IgD-negative memory B cell (primary cell): ENCODE measurements at regions not wholly inside any gene's neighbourhood (a gene's known extent, or its start where the extent isn't known, plus 50 kb on each side); places are given as distances from the start of the nearest gene placed in this dataset.

Source experiments
- H3K27ac Mint-ChIP-seq, 3 donors: one replicate each; pipeline ENCODE4 v1.8.0; 2020 to 2022; ENCODE audit warnings: mild to moderate bottlenecking in 3 of 3, mixed read lengths in 3 of 3, moderate library complexity in 1 of 3
- H3K27me3 Mint-ChIP-seq: one replicate; pipeline ENCODE4 v1.8.0; 2021; ENCODE audit warnings: mixed read lengths
- H3K36me3 Mint-ChIP-seq: one replicate; pipeline ENCODE4 v1.8.0; 2020; ENCODE audit warnings: mild to moderate bottlenecking, mixed read lengths
- H3K4me1 Mint-ChIP-seq, 3 donors: one replicate each; pipeline ENCODE4 v1.8.0; 2020 to 2022; ENCODE audit warnings: mixed read lengths in 3 of 3, mild to moderate bottlenecking in 1 of 3
- H3K4me3 Mint-ChIP-seq, 4 donors: one replicate each; pipeline ENCODE4 v1.8.0; 2020 to 2022; ENCODE audit warnings: mild to moderate bottlenecking in 4 of 4, mixed read lengths in 4 of 4, moderate library complexity in 3 of 4
- H3K9me3 Mint-ChIP-seq, 3 donors: one replicate each; pipeline ENCODE4 v1.8.0; 2020 to 2021; ENCODE audit warnings: mixed read lengths in 3 of 3, mild to moderate bottlenecking in 1 of 3

DNA sequence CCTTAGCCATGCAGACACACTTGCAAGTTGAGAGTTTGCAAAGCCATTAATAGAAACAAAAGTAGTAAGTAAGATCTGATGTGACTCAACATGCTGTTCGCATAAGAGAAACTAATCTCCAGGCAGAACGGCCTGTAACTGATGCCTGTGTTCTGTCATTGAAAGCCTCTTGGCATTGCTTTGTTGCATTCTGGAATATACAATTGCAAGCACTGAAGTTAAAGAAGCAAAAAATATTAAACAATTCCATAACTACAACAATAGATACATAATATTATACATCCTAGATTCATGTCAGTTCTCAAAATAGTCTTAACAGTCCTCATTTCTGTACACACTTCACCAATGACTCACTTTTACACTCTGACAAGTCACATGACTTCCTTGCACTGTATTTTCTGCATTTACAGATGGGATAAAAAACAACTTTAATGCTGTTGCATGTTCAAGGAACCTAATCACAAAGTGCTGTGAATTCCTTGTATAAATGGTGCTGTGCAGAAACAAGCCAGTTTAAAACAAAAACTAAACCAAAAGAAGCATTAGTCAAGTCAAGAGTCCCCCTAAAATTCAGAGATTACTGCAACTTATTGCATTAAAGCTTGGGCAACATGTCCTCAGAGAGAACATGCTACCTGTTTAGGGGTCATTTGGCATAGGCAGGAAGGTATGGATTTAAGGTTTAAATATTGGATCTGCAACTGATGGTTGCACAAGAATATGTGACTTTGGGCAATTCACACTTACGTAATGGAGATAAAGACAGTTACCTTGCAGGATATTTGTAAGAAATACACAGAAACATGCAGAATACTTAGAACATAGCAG lies 79.5 kb upstream of the SERP2 start:
- Mint-ChIP-seq H3K4me3 (no peak overlapping the region), H3K27ac (no peak overlapping the region), H3K27me3 (peaks cover 17% of the 10 kb centered on the region), H3K4me1 (peaks cover 0 to 10% (median 0%) of the 10 kb centered on the region in 3 donors), H3K9me3 (no peaks in the 10 kb centered on the region), H3K36me3 (peaks cover 6% of the 10 kb centered on the region)

DNA sequence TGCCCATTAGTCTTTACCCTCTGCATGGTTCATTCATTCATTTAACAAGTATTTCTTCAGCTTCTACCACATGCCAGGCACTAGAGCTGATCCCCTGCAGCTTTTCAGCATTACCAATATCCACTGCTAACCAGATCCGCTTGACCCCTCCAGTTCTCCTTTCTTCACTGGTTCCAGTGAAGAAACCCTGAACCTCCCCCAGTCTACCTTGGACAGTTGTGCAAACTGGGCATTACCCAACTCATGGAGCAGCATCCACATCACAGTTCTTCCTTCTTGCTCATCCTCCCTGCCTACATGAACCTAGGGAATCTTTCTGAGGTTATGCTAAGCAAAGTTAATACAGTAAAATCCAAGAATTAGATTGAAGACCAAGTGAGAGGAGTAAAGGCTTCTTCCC lies 78.7 kb upstream of the SERP2 start:
- Mint-ChIP-seq H3K27ac (no peak overlapping the region), H3K4me1 (peaks cover 0 to 10% (median 0%) of the 10 kb centered on the region in 3 donors), H3K9me3 (no peaks in the 10 kb centered on the region), H3K27me3 (peaks cover 14% of the 10 kb centered on the region), H3K36me3 (peaks cover 6% of the 10 kb centered on the region), H3K4me3 (no peak overlapping the region)

DNA sequence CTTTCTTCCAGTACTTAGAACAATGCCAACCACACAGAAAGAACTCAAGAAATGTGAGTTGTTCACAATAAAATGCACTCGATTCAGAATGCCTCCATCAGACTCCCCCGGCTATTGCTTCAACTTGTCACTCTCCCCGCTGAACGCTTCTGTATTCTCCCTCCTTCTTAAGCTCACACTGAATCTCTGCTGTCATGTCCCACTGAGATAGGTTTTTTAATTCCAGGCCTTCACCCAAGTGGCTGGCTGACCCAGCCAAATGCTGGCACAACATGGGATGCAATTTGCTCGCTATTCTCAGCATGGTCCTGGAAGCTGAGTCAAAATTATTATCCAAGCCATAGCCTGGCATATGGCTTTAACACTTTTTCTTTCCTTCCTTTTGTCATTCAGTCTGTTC lies 76.8 kb upstream of the SERP2 start:
- no peak overlapping the region for H3K4me3 Mint-ChIP-seq
- peaks cover 0 to 17% (median 0%) of the 10 kb centered on the region in 3 donors for H3K4me1 Mint-ChIP-seq
- H3K27ac Mint-ChIP-seq = no peak overlapping the region
- H3K9me3 Mint-ChIP-seq = no peaks in the 10 kb centered on the region
- peaks cover under 1% of the 10 kb centered on the region for H3K36me3 Mint-ChIP-seq
- H3K27me3 Mint-ChIP-seq = peaks cover 10% of the 10 kb centered on the region

DNA sequence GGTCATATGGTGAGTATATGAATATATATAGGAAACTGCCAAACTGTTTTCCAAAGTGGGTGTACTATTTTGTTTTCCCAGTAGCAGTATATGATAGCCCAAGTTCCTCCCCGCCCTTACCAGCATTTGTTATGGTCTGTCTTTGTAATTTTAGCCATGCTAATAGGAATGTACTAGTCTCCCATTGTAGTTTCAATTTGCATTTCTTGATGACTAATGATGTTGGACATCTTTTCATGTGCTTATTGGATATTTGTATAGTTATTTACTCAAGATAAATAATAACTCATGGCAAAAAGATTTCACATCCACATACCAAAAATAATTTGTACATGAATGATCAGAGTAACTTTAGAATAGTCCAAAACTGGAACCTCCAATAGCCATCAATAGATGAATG lies 75.3 kb upstream of the SERP2 start:
- Mint-ChIP-seq H3K4me3 (no peak overlapping the region), H3K27me3 (peaks cover 11% of the 10 kb centered on the region), H3K9me3 (no peaks in the 10 kb centered on the region), H3K27ac (no peak overlapping the region), H3K36me3 (no peaks in the 10 kb centered on the region), H3K4me1 (peaks cover 0 to 12% (median 0%) of the 10 kb centered on the region in 3 donors)

DNA sequence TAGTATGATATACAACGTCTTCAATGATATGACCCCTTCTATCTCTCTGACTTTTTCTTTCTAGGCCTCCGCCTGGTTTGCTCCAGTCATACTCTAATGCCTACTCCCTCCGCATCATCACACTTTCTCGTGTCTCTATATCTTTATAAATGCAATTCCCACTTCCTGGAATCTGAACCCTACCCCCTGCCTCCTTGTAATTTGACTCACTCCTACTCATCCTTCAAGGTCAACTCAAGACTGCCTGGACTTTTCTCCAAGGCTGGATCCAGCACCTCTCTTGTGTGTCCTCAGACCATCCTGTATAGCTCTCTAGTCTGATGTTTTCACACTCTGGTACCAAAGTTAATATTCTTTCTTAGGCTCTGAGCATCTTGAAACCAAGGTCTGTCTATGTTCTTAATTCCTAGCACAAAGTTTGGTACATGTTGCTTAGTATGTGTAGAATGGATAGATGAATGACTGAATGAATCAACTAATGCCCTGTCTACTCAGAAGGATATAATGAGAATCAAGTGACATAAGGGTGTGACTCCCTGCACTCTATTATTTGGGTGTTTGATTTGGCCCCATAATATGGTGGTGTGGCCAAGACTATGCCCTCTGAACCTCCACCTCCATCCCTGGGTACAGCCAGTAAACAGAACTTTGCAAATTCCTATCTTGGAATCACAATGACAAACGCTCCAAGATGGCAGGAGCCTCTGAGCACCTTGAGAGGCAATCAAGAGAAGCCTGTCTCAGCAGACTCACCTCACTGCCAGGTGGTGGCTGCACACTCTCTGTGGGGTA lies 74.3 kb upstream of the SERP2 start:
- no peaks in the 10 kb centered on the region for H3K36me3 Mint-ChIP-seq
- no peaks in the 10 kb centered on the region for H3K9me3 Mint-ChIP-seq
- H3K27me3 Mint-ChIP-seq = peaks cover 11% of the 10 kb centered on the region
- H3K27ac Mint-ChIP-seq = no peak overlapping the region
- H3K4me3 Mint-ChIP-seq = no peak overlapping the region
- H3K4me1 Mint-ChIP-seq = peaks cover 0 to 7% (median 0%) of the 10 kb centered on the region in 3 donors

DNA sequence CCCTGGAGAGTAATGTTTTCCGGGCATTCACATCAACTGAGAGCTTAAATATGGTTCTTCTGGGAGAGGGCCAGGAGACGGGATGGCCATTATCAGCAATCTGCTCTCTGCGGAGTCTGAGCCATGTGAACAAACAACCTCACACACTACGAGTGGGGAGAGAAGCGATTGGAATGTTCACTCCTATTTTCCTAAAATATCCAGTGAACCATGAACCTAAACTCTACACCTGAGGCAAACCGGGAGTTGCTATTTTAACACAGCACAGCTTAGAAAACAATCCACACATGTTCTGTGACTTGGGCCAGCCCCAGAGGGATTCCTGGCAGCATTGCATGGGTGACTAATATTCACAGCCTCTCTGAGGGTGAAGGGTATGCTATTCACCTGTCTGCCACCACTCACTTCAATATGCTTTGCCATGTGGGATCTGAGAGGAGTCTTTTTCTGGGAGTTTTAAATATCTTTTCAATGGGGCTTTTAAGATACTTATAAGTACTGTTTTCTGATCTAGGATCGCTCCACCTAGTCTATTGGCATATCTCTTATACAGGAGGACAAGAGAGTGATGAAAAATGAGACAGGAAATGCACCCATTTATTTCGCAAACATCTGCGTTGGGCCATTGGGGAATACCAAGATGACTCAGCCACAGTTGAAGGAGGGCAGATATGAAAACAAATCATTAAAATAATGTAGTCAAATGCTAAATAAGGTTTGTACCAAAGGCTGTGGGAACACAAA lies 72.6 kb upstream of the SERP2 start:
- Mint-ChIP-seq H3K27me3 (peaks cover 16% of the 10 kb centered on the region), H3K36me3 (no peaks in the 10 kb centered on the region), H3K27ac (no peak overlapping the region), H3K4me1 (peaks cover 0 to 7% (median 0%) of the 10 kb centered on the region in 3 donors), H3K4me3 (no peak overlapping the region), H3K9me3 (no peaks in the 10 kb centered on the region)

DNA sequence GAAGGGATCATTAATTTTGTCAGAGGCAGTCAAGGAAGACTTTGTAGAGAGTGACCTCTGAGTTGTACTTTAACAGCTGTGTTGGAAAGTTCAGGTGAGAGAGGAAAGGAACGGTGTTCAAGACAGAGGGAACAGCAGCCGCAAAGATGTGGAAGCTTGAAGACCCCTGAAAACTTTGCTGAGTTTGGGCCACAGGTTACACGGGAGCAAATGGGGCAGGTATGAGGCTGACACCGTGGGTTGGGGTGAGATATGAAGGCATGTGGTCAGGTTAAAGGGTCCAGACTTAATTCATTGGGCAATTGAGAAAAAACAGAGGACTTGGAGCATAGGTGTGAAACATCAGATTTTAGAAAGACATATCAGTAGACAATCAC lies 72.0 kb upstream of the SERP2 start:
- peaks cover 0 to 7% (median 0%) of the 10 kb centered on the region in 3 donors for H3K4me1 Mint-ChIP-seq
- H3K36me3 Mint-ChIP-seq = no peaks in the 10 kb centered on the region
- H3K9me3 Mint-ChIP-seq = no peaks in the 10 kb centered on the region
- peaks cover 16% of the 10 kb centered on the region for H3K27me3 Mint-ChIP-seq
- H3K4me3 Mint-ChIP-seq = no peak overlapping the region
- H3K27ac Mint-ChIP-seq = no peak overlapping the region

DNA sequence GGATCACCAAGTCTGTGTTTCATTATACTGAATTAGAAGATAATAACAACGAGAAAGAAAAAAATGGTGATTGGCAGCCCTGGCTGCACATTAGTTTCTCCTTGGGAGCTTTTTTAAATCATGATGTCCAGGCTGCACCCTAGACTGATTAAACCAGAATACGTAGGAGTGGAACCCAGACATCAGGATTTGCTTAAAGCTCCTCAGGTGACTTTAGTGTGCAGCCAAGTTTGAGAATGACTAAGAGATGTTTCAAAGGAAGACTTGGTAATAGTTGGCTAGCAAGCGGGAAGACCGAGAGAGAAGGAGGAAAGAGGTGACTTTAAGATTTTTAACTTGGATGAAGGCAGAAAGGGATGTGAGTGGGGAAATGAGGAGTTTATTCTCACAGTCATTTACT lies 71.4 kb upstream of the SERP2 start:
- H3K36me3 Mint-ChIP-seq = no peaks in the 10 kb centered on the region
- peak overlapping the region in 1 of 4 donors; percentile 19 for H3K4me3 Mint-ChIP-seq
- peaks cover 15% of the 10 kb centered on the region for H3K27me3 Mint-ChIP-seq
- no peak overlapping the region for H3K27ac Mint-ChIP-seq
- H3K9me3 Mint-ChIP-seq = no peaks in the 10 kb centered on the region
- H3K4me1 Mint-ChIP-seq = peaks cover 0 to 7% (median 0%) of the 10 kb centered on the region in 3 donors

DNA sequence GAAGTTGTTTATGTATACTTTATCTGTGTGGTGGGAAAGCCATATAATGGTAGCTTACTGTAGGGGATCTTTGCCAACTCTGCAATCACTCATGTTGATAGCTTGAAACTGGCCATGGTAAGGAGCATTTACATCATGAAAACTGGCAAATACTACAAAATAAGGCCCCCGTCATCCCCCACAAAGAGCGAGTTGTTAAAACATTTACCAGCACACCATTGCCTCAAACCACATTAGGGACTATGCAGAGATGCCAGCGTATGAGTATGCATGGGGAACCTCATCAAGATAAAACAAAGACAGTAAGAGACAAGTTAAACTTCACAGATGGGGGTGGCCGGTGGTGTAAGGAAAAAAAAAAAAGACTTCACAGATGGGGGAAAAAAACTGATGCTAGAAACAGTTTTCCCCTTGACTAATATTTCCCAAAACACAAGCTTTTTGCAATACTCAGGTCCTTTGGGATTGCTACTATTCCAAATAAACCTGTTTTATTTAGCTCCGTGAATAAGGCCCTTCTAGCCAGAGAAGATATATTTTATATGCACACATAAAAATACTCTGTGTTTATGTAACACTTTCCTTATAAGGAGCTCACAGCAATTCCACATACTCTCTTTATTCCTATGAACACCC lies 70.6 kb upstream of the SERP2 start:
- no peak overlapping the region for H3K27ac Mint-ChIP-seq
- H3K4me1 Mint-ChIP-seq = peaks cover 0 to 7% (median 0%) of the 10 kb centered on the region in 3 donors

DNA sequence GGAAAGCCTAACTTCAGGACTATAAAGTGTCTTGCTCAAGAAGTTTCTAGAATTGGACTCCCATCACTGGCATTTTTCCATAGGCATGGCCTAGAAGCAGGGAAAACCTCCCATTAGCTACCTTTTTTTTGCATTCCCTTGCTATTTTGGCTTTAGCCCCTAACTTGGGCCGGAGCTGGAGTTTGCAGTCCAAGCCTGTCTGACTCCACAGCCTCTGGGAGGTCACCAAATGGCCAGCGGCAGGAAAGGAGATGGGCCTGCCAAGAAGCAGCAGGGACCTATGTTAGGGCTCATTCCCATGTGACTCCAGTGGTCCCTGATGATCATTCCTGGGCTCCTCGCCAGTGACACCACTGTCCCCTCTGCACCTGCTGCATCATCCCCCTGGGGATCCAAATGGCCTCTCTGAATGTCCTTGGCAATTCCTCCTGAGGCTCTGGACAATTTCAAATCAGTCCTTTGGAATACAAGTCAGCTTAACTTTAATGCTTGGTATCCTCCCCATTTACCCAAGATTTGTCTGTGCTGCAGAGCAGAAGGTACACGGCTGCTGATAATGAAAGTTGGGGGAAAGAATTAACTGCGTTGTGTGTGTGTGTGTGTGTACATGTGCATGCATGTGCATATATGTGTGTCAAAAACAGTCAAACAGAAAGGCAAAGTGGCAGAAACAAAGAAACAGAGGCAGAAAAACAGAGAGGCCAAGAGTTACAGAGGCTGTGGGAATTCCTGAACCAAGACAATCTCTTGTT lies 69.8 kb upstream of the SERP2 start:
- Mint-ChIP-seq H3K4me3 (no peak overlapping the region), H3K36me3 (no peaks in the 10 kb centered on the region), H3K9me3 (no peaks in the 10 kb centered on the region), H3K27ac (no peak overlapping the region), H3K27me3 (peaks cover 12% of the 10 kb centered on the region), H3K4me1 (peaks cover 0 to 7% (median 0%) of the 10 kb centered on the region in 3 donors)

More for the DNA sequence above, 70.6 kb upstream of the SERP2 start:
- no peaks in the 10 kb centered on the region for H3K36me3 Mint-ChIP-seq
- no peak overlapping the region for H3K4me3 Mint-ChIP-seq
- no peaks in the 10 kb centered on the region for H3K9me3 Mint-ChIP-seq
- H3K27me3 Mint-ChIP-seq = peaks cover 14% of the 10 kb centered on the region

DNA sequence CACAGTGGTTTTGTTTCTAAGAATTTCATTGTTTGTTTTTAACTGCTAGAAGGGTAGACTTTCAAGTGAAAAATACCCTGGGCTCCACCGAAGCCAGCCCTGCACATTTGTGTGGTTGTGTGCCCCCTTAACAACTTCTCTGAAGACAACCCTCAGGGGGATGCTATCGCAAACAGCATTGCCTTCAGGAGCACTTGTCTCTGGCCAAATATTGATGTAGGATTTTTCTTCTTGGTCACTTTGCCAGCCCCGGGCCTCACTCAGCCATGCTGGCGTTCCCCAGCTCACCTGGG lies 69.2 kb upstream of the SERP2 start:
- Mint-ChIP-seq H3K9me3 (no peaks in the 10 kb centered on the region), H3K27ac (no peak overlapping the region), H3K4me1 (peaks cover 0 to 7% (median 0%) of the 10 kb centered on the region in 3 donors), H3K36me3 (peaks cover 2% of the 10 kb centered on the region), H3K27me3 (peaks cover 12% of the 10 kb centered on the region), H3K4me3 (no peak overlapping the region)

DNA sequence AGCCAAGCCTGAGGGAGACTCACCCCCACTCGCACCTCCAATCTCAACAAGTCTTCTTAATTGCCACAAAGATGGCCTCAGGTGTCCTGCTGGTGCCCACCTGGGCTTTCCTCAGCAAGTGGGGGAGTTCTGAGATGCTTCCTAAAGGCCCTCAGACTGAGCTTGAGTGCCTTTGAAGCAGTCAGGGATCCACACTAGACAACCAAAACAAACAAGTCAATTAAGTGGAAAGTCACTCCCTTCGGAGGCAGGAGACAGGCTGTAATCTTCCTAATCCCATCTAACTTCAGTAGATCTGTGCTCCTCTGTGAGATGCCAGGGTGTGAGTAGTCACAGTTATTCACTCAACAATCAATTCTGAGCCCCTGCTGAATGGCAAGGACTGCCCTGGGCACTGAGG lies 68.3 kb upstream of the SERP2 start:
- Mint-ChIP-seq H3K9me3 (no peaks in the 10 kb centered on the region), H3K4me1 (peaks cover 0 to 7% (median 0%) of the 10 kb centered on the region in 3 donors), H3K27ac (no peak overlapping the region), H3K4me3 (no peak overlapping the region), H3K27me3 (peaks cover 12% of the 10 kb centered on the region), H3K36me3 (peaks cover 2% of the 10 kb centered on the region)

DNA sequence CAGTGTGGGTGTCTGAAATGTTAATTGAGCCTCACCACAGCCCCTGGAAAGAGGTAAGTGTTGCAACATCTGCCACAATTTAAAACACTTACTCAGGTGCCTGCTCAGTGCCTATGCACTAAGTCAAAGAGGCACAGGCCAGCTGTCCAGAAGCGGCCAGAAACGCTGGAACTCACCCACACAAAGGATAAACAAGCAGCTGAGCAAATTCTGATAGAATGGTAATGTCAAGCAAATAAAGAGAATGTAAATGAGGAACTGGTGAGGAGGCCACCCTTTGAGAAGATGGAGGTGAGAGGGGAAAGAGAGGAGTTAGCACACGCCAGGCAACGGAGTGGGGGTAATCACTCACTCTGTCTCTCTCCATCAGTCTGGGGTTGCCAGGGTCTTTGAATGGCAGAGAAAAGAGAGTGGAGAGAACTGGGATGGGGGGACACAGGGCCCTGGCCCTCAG lies 67.7 kb upstream of the SERP2 start:
- Mint-ChIP-seq H3K9me3 (no peaks in the 10 kb centered on the region), H3K4me3 (no peak overlapping the region), H3K4me1 (peaks cover 0 to 7% (median 0%) of the 10 kb centered on the region in 3 donors), H3K27ac (no peak overlapping the region), H3K27me3 (peaks cover 12% of the 10 kb centered on the region), H3K36me3 (peaks cover 2% of the 10 kb centered on the region)
